ENCODE measurements at regions not wholly inside any gene's neighbourhood (a gene's known extent, or its start where the extent isn't known, plus 50 kb on each side); places are given as distances from the start of the nearest gene placed in this dataset.
"Not testable (repeated sequence)": the region's sequence is repeated elsewhere in the genome, so short reads cannot be mapped to it uniquely, and the experiment has no call there.

DNA sequence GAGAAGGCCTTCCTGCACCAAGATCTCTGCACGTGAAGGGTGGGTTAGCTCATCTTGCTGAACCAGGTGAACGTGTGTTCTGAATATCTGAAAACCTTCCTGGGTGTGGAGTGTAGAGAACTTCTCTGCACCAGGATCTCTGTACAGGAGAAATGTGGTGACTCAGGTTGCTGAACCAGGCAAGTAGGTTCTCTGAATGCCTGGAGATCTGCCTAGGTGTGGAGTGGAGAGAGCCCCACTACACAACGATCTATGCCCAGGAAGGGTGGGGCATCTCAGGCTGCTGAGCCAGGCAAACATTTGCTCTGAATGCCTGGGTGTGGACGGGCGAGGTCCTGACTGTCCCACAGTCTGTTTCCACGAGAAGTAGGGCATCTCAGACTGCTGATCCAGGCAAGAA, 1002.3 kb upstream of the KCND2 start:
- no peaks in the 10 kb centered on the region for H3K9me3 ChIP-seq (ENCODE audit: control insufficient read depth, low read depth, low read length)

DNA sequence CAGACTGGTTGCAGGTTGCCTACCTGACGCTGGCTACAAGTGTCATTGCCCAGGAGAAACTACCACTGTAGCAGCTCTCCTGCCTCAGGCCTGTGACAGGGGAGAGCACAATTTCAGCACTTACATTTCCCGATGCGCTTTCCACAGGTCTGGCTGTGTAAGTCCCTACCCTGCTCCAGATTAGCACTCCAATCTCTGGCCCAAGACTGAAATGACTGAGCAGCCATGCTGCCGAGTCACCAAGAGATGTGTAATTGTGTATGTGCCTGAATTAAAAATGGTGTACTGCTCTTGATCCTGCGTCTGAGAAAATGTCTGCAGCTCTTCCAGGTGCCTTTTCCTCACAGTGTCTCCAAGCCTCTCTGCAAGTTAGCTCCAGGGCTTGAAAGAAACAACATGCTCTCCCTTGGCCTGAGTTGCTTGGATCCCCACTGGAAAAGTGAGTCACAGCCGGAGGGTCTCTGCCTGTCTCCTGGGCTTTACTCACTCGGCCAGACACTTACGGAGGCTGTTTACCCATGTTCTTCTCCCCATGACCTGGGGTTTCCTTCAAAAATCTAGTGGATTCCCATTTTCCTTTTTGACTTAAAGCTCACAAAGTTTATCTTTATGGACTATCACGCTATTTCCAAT, 1001.7 kb upstream of the KCND2 start:
- Histone ChIP-seq H3K36me3 (ENCODE audit: control insufficient read depth, low read depth, low read length) (no peaks in the 10 kb centered on the region), H3K27me3 (ENCODE audit: control insufficient read depth, insufficient read depth, low read length) (no peaks in the 10 kb centered on the region), H3K9ac (ENCODE audit: low read length) (no peak overlapping the region), H3K27ac (ENCODE audit: low read length) (no peak overlapping the region), H3K9me3 (ENCODE audit: control insufficient read depth, low read depth, low read length) (no peaks in the 10 kb centered on the region), H3K4me3 (ENCODE audit: low read length) (no peak overlapping the region), H3K4me1 (ENCODE audit: control insufficient read depth, low read depth, low read length) (no peaks in the 10 kb centered on the region)

More for the DNA sequence above, 1002.3 kb upstream of the KCND2 start:
- Histone ChIP-seq H3K36me3 (ENCODE audit: control insufficient read depth, low read depth, low read length) (no peaks in the 10 kb centered on the region), H3K27ac (ENCODE audit: low read length) (no peak overlapping the region), H3K27me3 (ENCODE audit: control insufficient read depth, insufficient read depth, low read length) (no peaks in the 10 kb centered on the region), H3K4me1 (ENCODE audit: control insufficient read depth, low read depth, low read length) (no peaks in the 10 kb centered on the region), H3K9ac (ENCODE audit: low read length) (no peak overlapping the region), H3K4me3 (ENCODE audit: low read length) (no peak overlapping the region)

DNA sequence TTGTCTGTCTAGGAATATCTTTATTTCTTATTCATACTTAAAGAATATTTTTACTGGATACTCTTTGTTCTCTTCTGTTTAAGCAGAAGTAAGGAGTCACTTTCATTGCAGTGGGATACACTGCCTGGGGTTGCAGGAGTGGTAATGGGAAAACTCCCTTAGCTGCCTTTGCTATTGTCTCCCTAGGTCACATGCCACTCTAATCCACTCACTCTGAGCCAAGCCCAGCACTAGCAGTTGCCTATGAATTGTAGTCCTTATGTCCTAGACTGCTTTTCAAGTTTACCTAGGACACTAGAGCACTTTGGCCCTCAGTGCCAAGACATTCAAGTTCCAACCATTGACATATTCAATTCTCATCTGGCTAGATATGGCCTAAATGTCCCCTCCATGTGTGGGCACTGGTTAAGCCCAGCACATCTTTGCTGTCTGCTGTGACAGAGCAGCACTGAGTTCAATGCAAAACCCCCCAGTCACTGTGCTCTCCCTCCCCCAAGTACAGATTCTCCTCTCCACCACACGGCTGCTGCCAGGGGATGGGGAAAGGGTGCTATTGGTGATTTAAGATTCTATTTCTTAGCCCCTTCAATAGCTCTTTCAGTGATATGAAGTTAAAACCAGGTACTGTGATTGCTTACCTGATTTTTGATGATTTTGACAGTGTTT, 991.7 kb upstream of the KCND2 start:
- Histone ChIP-seq H3K27ac (ENCODE audit: low read length) (no peak overlapping the region), H3K27me3 (ENCODE audit: control insufficient read depth, insufficient read depth, low read length) (no peaks in the 10 kb centered on the region), H3K9me3 (ENCODE audit: control insufficient read depth, low read depth, low read length) (no peaks in the 10 kb centered on the region), H3K36me3 (ENCODE audit: control insufficient read depth, low read depth, low read length) (no peaks in the 10 kb centered on the region), H3K9ac (ENCODE audit: low read length) (no peak overlapping the region), H3K4me3 (ENCODE audit: low read length) (no peak overlapping the region), H3K4me1 (ENCODE audit: control insufficient read depth, low read depth, low read length) (no peaks in the 10 kb centered on the region)

DNA sequence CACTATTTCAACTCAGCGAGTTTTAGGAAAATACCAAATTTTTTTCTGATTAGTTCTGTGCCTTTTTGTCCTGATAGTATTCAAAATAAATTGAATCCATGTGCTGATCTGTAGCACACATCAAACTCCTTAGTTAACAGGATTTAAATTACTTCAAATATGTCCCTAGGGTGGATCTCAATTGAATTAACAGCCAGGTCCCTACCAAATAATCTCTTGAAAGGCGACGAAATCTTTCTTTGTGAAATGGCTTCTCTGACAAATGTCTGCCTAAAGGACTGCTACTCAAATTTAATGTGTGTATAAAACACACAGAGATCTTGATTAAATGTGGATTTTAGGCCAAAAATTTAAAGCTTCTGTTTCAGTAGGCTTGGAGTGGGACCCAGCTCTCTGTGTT, 989.6 kb upstream of the KCND2 start:
- no peak overlapping the region for H3K9ac ChIP-seq (ENCODE audit: low read length)
- H3K27me3 ChIP-seq (ENCODE audit: control insufficient read depth, insufficient read depth, low read length) = no peaks in the 10 kb centered on the region
- H3K4me3 ChIP-seq (ENCODE audit: low read length) = no peak overlapping the region
- H3K9me3 ChIP-seq (ENCODE audit: control insufficient read depth, low read depth, low read length) = no peaks in the 10 kb centered on the region
- no peaks in the 10 kb centered on the region for H3K36me3 ChIP-seq (ENCODE audit: control insufficient read depth, low read depth, low read length)
- no peaks in the 10 kb centered on the region for H3K4me1 ChIP-seq (ENCODE audit: control insufficient read depth, low read depth, low read length)
- no peak overlapping the region for H3K27ac ChIP-seq (ENCODE audit: low read length)

DNA sequence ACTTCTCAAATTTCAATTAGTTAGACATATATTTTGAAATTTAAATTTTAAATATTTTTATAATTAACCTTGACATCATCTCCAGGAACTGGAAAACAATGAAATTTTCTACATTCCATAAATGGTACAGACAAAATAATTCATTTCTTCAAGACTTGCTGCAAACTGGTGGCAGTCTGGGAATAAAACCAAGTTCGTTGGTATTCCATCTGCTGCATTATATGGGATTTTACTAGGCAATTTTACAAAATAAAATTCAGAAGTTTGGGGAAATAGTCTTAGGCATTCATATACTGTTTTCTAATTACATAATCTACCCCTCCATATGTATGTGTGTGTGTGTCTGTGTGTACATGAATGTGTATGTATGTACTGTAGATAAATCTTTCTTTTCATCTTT, 984.6 kb upstream of the KCND2 start:
- Histone ChIP-seq H3K9me3 (ENCODE audit: control insufficient read depth, low read depth, low read length) (no peaks in the 10 kb centered on the region), H3K36me3 (ENCODE audit: control insufficient read depth, low read depth, low read length) (no peaks in the 10 kb centered on the region), H3K27ac (ENCODE audit: low read length) (no peak overlapping the region), H3K27me3 (ENCODE audit: control insufficient read depth, insufficient read depth, low read length) (no peaks in the 10 kb centered on the region), H3K4me3 (ENCODE audit: low read length) (no peak overlapping the region), H3K4me1 (ENCODE audit: control insufficient read depth, low read depth, low read length) (no peaks in the 10 kb centered on the region), H3K9ac (ENCODE audit: low read length) (no peak overlapping the region)

DNA sequence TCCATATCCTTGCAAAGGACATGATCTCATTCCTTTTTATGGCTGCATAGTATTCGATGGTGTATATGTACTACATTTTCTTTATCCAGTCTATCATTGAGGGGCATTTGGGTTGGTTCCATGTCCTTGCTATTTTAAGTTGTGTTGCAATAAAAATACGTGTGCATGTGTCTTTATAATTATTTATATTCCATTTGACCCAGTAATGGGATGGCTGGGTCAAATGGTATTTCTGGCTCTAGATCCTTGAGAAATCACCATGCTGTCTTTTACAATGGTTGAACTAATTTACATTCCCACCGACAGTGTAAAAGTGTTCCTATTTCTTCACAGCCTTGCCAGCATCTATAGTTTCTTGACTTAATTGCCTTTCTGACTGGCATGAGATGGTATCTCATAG, 972.6 kb upstream of the KCND2 start:
- not testable (repeated sequence) for H3K27ac ChIP-seq (ENCODE audit: low read length)

DNA sequence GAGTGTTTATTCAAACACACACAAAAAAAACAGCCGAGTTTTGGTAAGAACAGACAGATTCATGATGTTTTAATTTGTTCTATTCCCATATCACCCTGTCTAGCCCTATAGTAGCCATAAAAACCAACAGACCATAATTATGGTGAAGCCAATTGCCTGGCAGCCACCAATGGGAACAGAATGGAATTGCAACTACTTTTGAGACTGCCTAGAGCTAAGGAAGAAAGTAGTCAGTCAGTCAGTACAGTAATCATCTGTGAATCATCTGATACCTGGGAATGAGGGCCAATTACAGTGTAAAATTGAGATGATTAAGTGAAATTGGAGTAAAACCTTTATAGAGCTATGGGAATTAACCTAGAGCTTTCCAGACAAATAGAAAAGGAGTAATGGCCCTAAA, 952.7 kb upstream of the KCND2 start:
- H3K4me1 ChIP-seq (ENCODE audit: control insufficient read depth, low read depth, low read length) = no peaks in the 10 kb centered on the region
- H3K27ac ChIP-seq (ENCODE audit: low read length) = no peak overlapping the region
- H3K27me3 ChIP-seq (ENCODE audit: control insufficient read depth, insufficient read depth, low read length) = no peaks in the 10 kb centered on the region
- H3K4me3 ChIP-seq (ENCODE audit: low read length) = no peak overlapping the region
- no peak overlapping the region for H3K9ac ChIP-seq (ENCODE audit: low read length)
- H3K9me3 ChIP-seq (ENCODE audit: control insufficient read depth, low read depth, low read length) = no peaks in the 10 kb centered on the region
- no peaks in the 10 kb centered on the region for H3K36me3 ChIP-seq (ENCODE audit: control insufficient read depth, low read depth, low read length)

More for the DNA sequence above, 972.6 kb upstream of the KCND2 start:
- H3K4me3 ChIP-seq (ENCODE audit: low read length); H3K4me1 ChIP-seq (ENCODE audit: control insufficient read depth, low read depth, low read length); H3K36me3 ChIP-seq (ENCODE audit: control insufficient read depth, low read depth, low read length); H3K27me3 ChIP-seq (ENCODE audit: control insufficient read depth, insufficient read depth, low read length); H3K9me3 ChIP-seq (ENCODE audit: control insufficient read depth, low read depth, low read length); H3K9ac ChIP-seq (ENCODE audit: low read length): not testable (repeated sequence)

DNA sequence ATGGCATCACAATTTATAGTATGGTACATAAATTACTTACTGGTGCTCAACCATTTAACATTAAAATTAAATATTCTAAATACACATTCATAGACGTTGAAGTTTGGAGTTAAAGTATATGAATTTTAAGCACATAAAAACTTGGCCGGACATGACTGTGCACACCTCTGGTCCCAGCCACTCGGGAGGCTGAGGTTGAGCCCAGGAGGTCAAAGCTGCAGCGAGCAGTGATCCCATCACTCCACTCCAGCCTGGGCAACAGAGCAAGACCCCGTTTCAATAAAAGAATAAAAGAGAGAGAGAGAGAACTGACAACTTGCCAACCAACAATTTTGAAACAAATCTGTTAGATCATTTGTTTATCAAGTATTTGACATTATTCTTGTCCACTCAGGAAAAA, 943.3 kb upstream of the KCND2 start:
- Histone ChIP-seq H3K36me3 (ENCODE audit: control insufficient read depth, low read depth, low read length) (no peaks in the 10 kb centered on the region), H3K27me3 (ENCODE audit: control insufficient read depth, insufficient read depth, low read length) (no peaks in the 10 kb centered on the region), H3K4me3 (ENCODE audit: low read length) (no peak overlapping the region), H3K27ac (ENCODE audit: low read length) (no peak overlapping the region), H3K9me3 (ENCODE audit: control insufficient read depth, low read depth, low read length) (no peaks in the 10 kb centered on the region), H3K9ac (ENCODE audit: low read length) (no peak overlapping the region), H3K4me1 (ENCODE audit: control insufficient read depth, low read depth, low read length) (no peaks in the 10 kb centered on the region)

DNA sequence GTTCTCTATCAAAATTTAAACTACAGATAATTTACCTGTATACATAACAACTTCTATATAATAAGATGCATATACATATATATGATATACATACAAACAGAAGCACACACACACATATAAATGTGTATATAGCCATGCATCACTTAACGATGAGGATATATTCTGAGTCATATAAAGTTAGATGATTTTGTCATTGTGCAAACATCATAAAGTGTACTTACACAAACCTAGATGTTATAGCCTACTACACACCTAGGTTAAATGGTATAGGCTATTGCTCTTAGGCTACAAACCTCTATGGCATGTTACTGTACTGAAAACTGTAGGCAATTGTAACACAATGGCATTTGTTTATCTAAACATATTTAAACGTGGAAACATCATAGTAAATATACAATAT, 937.6 kb upstream of the KCND2 start:
- Histone ChIP-seq H3K4me3 (ENCODE audit: low read length) (no peak overlapping the region), H3K9me3 (ENCODE audit: control insufficient read depth, low read depth, low read length) (no peaks in the 10 kb centered on the region), H3K9ac (ENCODE audit: low read length) (no peak overlapping the region), H3K27me3 (ENCODE audit: control insufficient read depth, insufficient read depth, low read length) (no peaks in the 10 kb centered on the region), H3K36me3 (ENCODE audit: control insufficient read depth, low read depth, low read length) (no peaks in the 10 kb centered on the region), H3K4me1 (ENCODE audit: control insufficient read depth, low read depth, low read length) (no peaks in the 10 kb centered on the region), H3K27ac (ENCODE audit: low read length) (no peak overlapping the region)

DNA sequence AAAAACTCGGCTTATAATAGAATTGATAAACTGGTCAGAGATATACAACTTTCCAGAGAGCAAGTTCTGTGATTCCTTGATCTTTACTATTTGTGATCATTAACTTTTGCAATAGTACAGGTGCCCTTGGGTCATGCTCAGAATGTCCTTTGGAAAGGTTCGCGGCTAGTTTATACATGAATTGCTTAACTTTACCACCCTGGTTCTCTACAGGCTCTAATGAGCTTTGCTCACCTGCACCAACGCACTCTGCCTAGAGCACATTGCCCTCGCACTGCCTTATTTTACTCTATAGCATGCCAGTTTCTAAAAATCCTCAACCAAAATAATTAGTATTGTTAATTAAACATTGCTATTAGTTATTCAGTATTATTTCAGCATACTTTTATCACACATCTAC, 931.2 kb upstream of the KCND2 start:
- no peaks in the 10 kb centered on the region for H3K4me1 ChIP-seq (ENCODE audit: control insufficient read depth, low read depth, low read length)
- H3K4me3 ChIP-seq (ENCODE audit: low read length) = no peak overlapping the region
- no peaks in the 10 kb centered on the region for H3K27me3 ChIP-seq (ENCODE audit: control insufficient read depth, insufficient read depth, low read length)
- H3K27ac ChIP-seq (ENCODE audit: low read length) = no peak overlapping the region
- no peak overlapping the region for H3K9ac ChIP-seq (ENCODE audit: low read length)
- H3K9me3 ChIP-seq (ENCODE audit: control insufficient read depth, low read depth, low read length) = no peaks in the 10 kb centered on the region
- no peaks in the 10 kb centered on the region for H3K36me3 ChIP-seq (ENCODE audit: control insufficient read depth, low read depth, low read length)

DNA sequence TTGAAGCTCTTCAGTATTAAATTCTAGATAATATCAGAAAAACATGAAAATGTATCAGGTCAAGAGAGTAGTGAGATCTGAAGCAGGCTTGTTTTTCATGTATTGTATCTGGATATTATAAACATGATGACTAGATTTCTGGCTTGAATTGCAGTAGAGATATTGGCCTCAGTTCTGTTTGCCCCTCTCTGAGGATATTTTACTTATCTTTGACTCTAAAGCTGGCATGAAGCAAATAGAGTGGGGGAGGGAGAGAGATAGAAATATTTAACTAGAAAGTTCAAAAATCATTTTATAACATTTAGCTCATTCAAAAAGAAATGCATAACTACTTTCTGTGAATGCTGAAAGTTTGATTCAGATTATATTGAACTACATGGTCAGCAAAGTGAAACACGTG, 929.7 kb upstream of the KCND2 start:
- no peak overlapping the region for H3K4me3 ChIP-seq (ENCODE audit: low read length)
- H3K9ac ChIP-seq (ENCODE audit: low read length) = no peak overlapping the region
- H3K4me1 ChIP-seq (ENCODE audit: control insufficient read depth, low read depth, low read length) = no peaks in the 10 kb centered on the region
- no peaks in the 10 kb centered on the region for H3K9me3 ChIP-seq (ENCODE audit: control insufficient read depth, low read depth, low read length)
- no peak overlapping the region for H3K27ac ChIP-seq (ENCODE audit: low read length)
- H3K36me3 ChIP-seq (ENCODE audit: control insufficient read depth, low read depth, low read length) = no peaks in the 10 kb centered on the region
- H3K27me3 ChIP-seq (ENCODE audit: control insufficient read depth, insufficient read depth, low read length) = no peaks in the 10 kb centered on the region

DNA sequence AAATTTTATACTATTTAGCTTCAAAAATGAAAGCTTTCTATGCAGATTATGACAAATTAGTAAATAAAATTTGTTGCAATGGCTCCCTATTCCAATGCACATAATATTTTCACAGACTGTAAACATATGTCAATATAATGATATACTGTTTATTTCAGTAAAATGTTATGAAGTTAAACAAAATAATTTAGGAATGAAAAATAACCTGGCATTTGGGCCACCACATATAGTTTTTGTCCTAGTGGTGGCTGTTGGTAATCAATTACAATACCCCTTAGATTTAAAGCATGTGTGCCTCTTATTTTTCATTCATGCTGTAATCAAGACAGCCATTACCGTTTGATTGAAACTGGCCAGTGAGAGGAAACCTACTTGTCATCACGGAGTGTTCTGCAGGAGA, 928.5 kb upstream of the KCND2 start:
- Histone ChIP-seq H3K27ac (ENCODE audit: low read length) (no peak overlapping the region), H3K27me3 (ENCODE audit: control insufficient read depth, insufficient read depth, low read length) (no peaks in the 10 kb centered on the region), H3K9ac (ENCODE audit: low read length) (no peak overlapping the region), H3K4me1 (ENCODE audit: control insufficient read depth, low read depth, low read length) (no peaks in the 10 kb centered on the region), H3K36me3 (ENCODE audit: control insufficient read depth, low read depth, low read length) (no peaks in the 10 kb centered on the region), H3K4me3 (ENCODE audit: low read length) (no peak overlapping the region), H3K9me3 (ENCODE audit: control insufficient read depth, low read depth, low read length) (no peaks in the 10 kb centered on the region)

Data from iPS-18a (cell line).